ENCODE measurements at regions not wholly inside any gene's neighbourhood (a gene's known extent, or its start where the extent isn't known, plus 50 kb on each side); places are given as distances from the start of the nearest gene placed in this dataset.

DNA sequence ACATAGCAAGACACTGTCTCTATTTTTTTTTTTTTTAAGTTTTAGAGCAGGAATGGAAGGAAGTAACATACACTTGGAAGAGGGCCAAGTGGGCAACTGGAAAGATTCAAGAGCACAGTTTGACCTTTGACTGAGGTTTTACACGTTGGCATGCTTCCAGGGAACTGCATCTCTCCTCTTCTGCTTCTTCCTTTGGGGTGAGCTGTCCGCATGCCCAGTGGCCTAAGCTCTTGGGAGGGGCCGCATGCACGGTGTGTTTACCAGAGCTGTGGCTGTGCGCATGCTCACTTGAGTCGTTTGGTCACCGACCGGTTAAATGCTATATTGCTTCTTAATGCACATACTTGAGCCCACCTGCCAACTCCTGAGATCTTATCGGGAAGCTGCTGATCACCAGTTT lies 727.7 kb downstream of the UQCRFS1 start:
- Mint-ChIP-seq H3K27ac (no peak overlapping the region), H3K4me1 (ENCODE audit: low read depth) (peaks cover 20% of the 10 kb centered on the region), H3K9me3 (no peaks in the 10 kb centered on the region), H3K27me3 (ENCODE audit: low read depth) (no peaks in the 10 kb centered on the region), H3K36me3 (ENCODE audit: low read depth) (no peaks in the 10 kb centered on the region), H3K4me3 (no peak overlapping the region)

DNA sequence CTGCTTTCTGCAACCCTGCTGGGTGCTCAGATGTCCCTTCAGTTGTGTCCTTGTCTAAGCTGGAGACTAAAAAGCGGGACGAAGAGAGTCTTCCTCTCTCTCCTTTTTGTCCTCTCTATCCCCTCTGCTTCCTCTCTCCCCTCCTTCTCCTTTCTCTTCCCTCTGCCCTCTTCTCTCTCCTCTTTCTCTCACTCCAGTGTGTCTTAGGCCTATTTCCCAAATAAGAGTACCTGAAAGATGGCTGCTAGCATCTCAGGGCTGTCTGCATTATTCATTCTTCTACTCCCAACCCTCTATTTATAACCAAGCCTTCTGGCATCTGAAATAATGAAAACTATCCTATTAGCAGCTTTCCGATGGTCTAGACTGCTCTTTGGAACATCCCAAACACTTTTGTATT lies 729.8 kb downstream of the UQCRFS1 start:
- Mint-ChIP-seq H3K4me3 (no peak overlapping the region), H3K4me1 (ENCODE audit: low read depth) (peaks cover 17% of the 10 kb centered on the region), H3K27me3 (ENCODE audit: low read depth) (no peaks in the 10 kb centered on the region), H3K36me3 (ENCODE audit: low read depth) (no peaks in the 10 kb centered on the region), H3K9me3 (no peaks in the 10 kb centered on the region), H3K27ac (no peak overlapping the region)

DNA sequence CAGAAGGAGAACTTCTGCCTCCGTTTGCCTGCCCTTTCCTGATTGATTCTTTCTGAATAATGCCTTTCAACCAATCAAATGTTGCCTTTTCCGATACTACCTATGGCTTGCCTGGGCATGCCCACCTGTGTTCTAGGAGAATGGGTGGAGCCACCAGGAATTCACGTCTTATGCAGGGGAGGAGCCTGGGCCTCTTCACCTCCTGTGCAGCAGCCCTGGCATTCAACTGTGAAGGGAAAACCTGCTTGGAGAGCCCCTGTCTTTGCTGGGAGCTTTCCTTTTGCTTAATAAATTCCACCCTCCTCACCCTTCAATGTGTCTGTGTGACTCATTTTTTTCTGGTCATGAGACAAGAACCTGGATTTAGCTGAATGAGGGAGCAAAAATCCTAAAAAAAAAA lies 730.7 kb downstream of the UQCRFS1 start:
- Mint-ChIP-seq H3K4me1 (ENCODE audit: low read depth) (peaks cover 10% of the 10 kb centered on the region), H3K36me3 (ENCODE audit: low read depth) (no peaks in the 10 kb centered on the region), H3K27me3 (ENCODE audit: low read depth) (no peaks in the 10 kb centered on the region), H3K9me3 (no peaks in the 10 kb centered on the region), H3K4me3 (no peak overlapping the region), H3K27ac (no peak overlapping the region)

DNA sequence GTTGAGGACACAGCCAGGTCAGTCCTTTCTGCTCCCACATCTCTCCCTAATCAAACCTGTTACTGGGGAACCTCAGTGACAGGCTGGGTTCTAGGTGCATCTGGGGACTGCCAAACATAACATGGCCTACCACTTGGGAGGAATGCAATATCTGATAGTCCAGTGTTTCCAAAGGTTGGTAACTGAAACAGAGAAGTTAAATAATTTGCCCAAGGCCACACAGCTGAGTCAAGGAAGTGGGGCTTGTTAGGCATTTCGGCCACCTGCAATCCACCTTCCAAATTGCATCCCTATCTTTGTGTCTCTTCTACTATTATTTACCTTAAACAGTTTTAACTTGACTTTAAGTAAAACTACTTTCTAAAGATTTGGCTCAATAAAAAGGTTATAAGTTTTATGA lies 731.3 kb downstream of the UQCRFS1 start:
- no peaks in the 10 kb centered on the region for H3K9me3 Mint-ChIP-seq
- H3K27ac Mint-ChIP-seq = no peak overlapping the region
- no peaks in the 10 kb centered on the region for H3K36me3 Mint-ChIP-seq (ENCODE audit: low read depth)
- no peaks in the 10 kb centered on the region for H3K27me3 Mint-ChIP-seq (ENCODE audit: low read depth)
- no peak overlapping the region for H3K4me3 Mint-ChIP-seq
- H3K4me1 Mint-ChIP-seq (ENCODE audit: low read depth) = peaks cover 10% of the 10 kb centered on the region

DNA sequence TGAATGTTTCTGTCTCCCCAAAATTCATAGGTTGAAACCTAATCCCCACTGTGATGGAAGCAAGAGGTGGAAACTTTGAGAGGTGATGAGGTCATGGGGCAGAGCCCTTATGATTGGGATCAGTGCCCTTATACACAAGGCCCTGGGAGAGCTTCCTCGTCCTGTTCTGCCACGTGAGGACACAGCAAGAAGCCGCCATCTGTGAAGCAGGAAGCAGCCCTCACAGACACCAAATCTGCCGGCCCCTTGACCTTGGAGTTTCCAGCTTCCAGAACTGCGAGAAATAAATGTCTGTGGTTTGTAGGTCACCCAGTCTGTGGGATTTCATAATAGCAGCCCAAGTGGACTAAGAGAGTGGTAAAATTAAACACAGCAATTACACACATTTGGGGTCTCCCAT lies 737.4 kb downstream of the UQCRFS1 start:
- no peak overlapping the region for H3K27ac Mint-ChIP-seq
- H3K4me3 Mint-ChIP-seq = no peak overlapping the region
- H3K27me3 Mint-ChIP-seq (ENCODE audit: low read depth) = no peaks in the 10 kb centered on the region
- H3K9me3 Mint-ChIP-seq = no peaks in the 10 kb centered on the region
- peaks cover 5% of the 10 kb centered on the region for H3K4me1 Mint-ChIP-seq (ENCODE audit: low read depth)
- H3K36me3 Mint-ChIP-seq (ENCODE audit: low read depth) = peaks cover 2% of the 10 kb centered on the region

DNA sequence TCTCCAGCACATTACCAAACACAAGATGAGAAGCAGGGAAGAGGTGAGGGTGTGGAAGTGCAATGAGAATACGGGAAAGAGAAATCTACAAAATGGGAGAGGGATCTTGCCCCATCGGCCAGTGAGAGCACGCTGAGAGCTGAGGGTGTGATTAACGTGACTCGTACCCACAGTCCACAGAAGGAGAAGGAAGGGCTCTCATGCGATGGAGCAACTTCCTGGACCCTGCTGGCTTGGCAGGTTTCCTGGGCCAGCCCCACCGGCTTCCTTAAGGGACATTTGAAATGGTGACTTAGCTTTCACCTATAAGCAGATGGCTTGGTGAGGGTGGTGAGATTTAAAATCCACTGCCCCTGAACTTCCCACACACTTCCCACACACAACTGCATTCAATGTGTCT lies 740.1 kb downstream of the UQCRFS1 start:
- Mint-ChIP-seq H3K36me3 (ENCODE audit: low read depth) (peaks cover 2% of the 10 kb centered on the region), H3K27me3 (ENCODE audit: low read depth) (no peaks in the 10 kb centered on the region), H3K9me3 (no peaks in the 10 kb centered on the region), H3K4me1 (ENCODE audit: low read depth) (peaks cover 20% of the 10 kb centered on the region), H3K4me3 (no peak overlapping the region), H3K27ac (no peak overlapping the region)

DNA sequence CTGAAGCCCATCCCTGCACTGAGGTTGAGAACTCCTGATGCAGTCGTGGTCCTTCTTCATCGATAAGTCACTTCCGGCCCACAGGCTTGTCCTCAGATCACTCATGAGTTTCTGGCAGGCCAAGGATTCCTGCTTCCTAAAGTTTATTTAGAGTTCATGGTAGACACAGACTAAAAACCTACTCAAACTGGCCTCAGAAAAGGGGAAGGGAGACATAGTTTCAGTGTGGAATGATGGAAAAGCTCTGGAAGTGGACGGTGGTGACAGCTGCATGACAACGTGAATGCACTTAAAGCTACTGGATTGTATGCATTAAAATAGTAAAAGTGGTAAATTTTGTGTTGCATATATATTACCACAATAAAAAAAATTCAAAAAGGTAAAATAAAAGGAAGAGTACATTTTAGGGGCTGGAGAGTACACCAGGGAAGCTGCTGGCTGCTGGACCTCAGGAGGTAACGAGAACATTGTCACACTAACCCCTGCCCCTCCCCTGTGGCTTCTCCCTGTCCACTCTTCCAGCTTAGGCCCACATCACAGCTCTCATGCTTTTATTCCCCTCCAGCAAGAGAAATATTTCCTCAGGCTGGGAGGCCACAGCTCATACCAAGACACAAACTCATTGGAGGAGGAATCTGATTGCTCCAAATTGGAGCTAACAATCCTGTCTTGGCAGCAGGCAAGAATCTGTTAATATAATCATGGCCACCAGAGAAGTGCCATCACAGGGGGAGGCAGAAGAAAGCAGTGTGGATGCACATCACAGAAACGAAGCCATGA lies 741.0 kb downstream of the UQCRFS1 start:
- no peaks in the 10 kb centered on the region for H3K9me3 Mint-ChIP-seq
- H3K36me3 Mint-ChIP-seq (ENCODE audit: low read depth) = peaks cover 2% of the 10 kb centered on the region
- peaks cover 21% of the 10 kb centered on the region for H3K4me1 Mint-ChIP-seq (ENCODE audit: low read depth)
- H3K4me3 Mint-ChIP-seq = no peak overlapping the region
- no peak overlapping the region for H3K27ac Mint-ChIP-seq
- H3K27me3 Mint-ChIP-seq (ENCODE audit: low read depth) = no peaks in the 10 kb centered on the region

DNA sequence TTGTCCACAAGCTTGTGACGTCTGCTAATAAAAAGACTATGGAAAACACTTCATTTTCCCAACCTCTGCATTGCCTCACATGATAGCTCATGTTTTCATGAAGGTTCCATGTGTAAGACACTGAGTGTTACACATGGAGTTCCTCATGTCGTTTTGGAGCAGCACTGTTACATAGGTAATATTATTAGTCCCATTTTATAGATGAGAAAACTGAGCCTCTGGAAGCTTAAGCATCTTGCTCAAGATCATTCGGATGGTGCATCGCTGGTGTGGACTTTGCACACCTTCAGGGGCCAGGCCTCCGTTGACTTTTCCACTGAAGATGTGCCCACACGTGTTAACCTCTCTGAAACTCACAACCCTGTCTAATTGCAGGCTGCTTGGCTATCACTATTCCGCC lies 743.4 kb downstream of the UQCRFS1 start:
- Mint-ChIP-seq H3K4me1 (ENCODE audit: low read depth) (peaks cover 40% of the 10 kb centered on the region), H3K9me3 (no peaks in the 10 kb centered on the region), H3K27ac (peak overlapping the region; percentile 11), H3K4me3 (no peak overlapping the region), H3K27me3 (ENCODE audit: low read depth) (no peaks in the 10 kb centered on the region), H3K36me3 (ENCODE audit: low read depth) (no peaks in the 10 kb centered on the region)

DNA sequence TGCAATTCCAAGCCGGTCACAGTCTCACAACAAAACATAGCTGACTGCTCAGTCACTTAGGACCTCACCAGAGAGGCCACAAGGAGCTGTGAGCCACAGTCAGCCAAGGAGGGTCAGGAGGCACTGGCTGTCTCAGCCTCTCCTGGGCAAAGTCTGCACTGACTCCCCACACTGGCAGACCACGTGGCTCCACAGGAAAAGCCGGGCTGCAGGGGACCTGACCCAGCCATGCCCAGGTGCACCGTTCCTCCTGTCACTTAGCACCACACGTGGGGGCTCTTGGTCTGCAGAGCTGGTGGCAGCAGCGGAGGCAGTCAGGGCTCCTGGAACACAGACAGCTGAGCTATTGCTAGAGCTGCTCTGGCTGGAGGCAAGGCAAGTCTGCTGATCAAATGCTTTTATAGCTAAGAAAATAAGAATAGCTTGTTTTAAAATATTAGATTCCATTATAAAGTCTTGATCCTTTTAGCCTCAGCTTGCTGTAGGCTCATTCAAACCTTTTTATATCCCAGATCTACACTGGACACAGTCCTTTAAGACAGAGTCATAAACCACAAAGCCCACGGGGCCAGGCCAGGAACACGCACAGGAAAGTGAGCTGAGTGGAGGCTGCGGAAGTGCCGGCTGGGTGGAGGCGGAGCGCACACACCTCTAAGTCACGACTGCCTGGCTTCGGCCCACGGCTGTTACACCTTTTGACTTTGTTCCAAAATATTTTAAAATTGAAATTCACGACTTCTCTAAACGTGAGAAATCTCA lies 744.1 kb downstream of the UQCRFS1 start:
- Mint-ChIP-seq H3K4me3 (no peak overlapping the region), H3K4me1 (ENCODE audit: low read depth) (peaks cover 45% of the 10 kb centered on the region), H3K36me3 (ENCODE audit: low read depth) (no peaks in the 10 kb centered on the region), H3K27me3 (ENCODE audit: low read depth) (no peaks in the 10 kb centered on the region), H3K27ac (peak overlapping the region; percentile 11), H3K9me3 (no peaks in the 10 kb centered on the region)

DNA sequence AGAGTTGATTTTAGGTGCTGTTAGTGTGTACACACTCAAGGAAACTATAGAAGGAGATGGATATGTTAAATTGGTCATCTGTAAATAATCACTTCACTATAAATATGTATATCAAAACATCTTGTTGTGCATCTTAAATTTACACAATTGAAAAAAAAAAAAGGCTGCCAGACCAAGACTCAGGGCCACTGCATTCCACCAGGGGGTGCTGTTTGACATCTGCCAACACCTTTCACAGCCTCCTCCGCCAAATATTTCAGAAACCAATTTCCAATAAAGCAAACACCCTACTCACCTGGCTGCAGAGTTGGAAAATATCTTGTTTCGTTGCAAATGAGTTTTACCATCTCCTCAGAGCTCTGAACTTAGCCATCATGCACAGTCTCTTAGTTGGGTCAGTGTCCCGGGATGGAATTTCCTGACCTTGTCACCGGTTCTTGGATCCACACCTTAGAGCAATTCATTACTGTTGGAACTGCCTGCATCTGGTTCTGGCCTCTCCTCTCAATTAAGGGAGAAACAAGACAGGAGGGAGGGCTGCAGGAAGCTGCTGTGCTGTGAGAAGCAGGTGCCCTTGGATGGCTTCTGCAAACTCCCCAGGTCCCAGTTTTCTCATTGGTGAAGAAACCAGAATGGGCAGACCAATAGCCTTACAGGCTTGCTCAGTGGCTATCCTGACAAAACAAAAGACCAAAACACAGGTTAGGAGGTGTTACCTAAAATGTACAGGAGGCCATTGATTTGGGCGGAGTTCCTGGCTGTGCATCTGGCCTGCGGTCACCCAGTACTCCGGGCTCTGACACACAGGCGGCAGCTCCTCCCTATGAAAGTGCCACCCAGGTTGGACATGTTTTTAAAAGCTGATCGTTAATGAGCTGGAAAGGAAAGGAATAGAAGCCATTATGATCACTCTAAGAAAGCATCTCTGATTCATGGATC lies 746.6 kb downstream of the UQCRFS1 start:
- Mint-ChIP-seq H3K36me3 (ENCODE audit: low read depth) (no peaks in the 10 kb centered on the region), H3K27ac (peak overlapping the region; percentile 85), H3K4me1 (ENCODE audit: low read depth) (peaks cover 54% of the 10 kb centered on the region), H3K27me3 (ENCODE audit: low read depth) (no peaks in the 10 kb centered on the region), H3K9me3 (no peaks in the 10 kb centered on the region), H3K4me3 (no peak overlapping the region)

DNA sequence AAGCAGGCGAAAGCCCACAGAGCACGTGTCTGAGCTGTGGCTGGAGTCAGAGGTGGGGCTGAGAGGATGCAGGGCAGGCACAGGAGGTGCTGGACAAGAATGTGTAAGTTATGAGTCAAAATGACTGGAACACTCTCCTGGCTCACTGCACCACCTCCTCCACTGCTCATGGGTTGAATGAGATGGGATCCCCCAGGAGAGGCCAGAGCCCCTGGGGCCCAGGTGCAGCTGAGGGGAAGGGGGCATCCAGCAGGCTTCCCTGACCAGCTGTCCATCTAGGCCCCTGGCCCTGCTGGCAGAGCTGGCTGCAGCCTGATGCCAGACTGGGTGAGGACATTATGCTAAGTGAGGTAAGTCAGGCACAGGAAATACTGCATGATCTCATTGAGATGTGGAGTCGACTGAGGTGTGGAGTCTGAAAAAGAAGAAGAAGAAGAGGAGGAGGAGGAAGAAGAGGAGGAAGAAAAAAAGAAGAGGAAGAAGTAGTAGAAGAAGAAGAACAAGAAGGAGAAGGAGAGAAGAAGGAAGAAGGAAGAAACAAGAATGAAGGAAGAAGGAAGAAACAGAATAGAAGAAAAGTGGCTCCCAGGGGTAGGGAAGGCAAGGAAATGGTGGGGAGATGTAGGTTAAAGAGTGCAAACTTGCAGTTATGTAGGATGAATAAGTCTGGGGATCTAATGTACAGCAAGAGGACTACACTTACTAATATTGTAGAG lies 747.4 kb downstream of the UQCRFS1 start:
- Mint-ChIP-seq H3K27me3 (ENCODE audit: low read depth) (no peaks in the 10 kb centered on the region), H3K4me3 (peak overlapping the region; percentile 72), H3K36me3 (ENCODE audit: low read depth) (no peaks in the 10 kb centered on the region), H3K27ac (peak overlapping the region; percentile 85), H3K4me1 (ENCODE audit: low read depth) (peaks cover 60% of the 10 kb centered on the region), H3K9me3 (no peaks in the 10 kb centered on the region)

DNA sequence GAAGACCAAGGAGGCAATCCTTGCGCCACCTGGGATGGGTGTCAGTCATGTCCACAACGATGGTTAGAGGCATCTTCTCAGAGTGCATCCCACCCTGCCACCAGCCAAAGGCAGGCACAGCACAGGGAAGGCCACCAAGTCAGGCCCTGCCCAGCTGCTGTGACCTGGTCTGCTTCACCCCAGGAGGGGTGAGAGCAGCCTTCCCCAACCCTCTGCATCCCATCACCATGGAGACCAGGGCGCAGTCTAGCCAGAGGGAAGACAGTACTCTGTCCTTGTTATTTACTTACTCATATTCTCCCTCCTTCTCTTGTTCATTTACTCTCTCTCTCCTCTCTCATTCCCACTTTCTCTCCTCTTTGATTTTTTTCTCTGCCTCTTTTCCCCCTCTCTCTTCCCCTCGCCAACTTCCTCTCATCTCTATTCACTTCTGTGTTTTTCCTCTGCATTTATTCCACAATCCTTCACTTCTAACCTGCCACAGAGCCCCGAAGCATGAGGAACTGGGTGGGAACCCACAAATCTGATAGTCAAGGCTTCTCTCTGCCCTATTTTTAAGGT lies 749.4 kb downstream of the UQCRFS1 start:
- no peak overlapping the region for H3K4me3 Mint-ChIP-seq
- no peaks in the 10 kb centered on the region for H3K36me3 Mint-ChIP-seq (ENCODE audit: low read depth)
- H3K9me3 Mint-ChIP-seq = no peaks in the 10 kb centered on the region
- H3K27ac Mint-ChIP-seq = peak overlapping the region; percentile 57
- no peaks in the 10 kb centered on the region for H3K27me3 Mint-ChIP-seq (ENCODE audit: low read depth)
- H3K4me1 Mint-ChIP-seq (ENCODE audit: low read depth) = peaks cover 67% of the 10 kb centered on the region

DNA sequence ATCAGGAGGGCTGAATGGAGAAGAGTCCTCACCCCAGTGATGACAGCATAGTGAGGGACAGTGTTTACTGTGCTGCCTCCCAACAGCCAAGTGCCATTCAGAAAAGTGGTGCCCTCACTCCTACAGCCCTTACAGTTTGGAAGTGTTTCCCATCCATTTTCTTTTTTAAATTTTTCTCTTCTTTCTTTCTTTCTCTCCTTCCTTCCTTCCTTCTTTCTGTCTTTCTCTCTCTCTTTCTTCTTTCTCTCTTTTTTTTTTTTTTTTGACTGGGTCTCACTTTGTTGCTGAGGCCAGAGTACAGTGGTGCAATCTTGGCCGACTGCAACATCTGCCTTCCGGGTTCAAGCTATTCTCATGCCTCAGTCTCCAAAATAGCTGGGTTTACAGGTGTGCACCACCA lies 755.3 kb downstream of the UQCRFS1 start:
- no peaks in the 10 kb centered on the region for H3K36me3 Mint-ChIP-seq (ENCODE audit: low read depth)
- H3K27me3 Mint-ChIP-seq (ENCODE audit: low read depth) = no peaks in the 10 kb centered on the region
- H3K27ac Mint-ChIP-seq = peak overlapping the region; percentile 71
- peak overlapping the region; percentile 6 for H3K4me3 Mint-ChIP-seq
- peaks cover 45% of the 10 kb centered on the region for H3K4me1 Mint-ChIP-seq (ENCODE audit: low read depth)
- H3K9me3 Mint-ChIP-seq = no peaks in the 10 kb centered on the region
